ENCODE measurements at regions not wholly inside any gene's neighbourhood (a gene's known extent, or its start where the extent isn't known, plus 50 kb on each side); places are given as distances from the start of the nearest gene placed in this dataset.

DNA sequence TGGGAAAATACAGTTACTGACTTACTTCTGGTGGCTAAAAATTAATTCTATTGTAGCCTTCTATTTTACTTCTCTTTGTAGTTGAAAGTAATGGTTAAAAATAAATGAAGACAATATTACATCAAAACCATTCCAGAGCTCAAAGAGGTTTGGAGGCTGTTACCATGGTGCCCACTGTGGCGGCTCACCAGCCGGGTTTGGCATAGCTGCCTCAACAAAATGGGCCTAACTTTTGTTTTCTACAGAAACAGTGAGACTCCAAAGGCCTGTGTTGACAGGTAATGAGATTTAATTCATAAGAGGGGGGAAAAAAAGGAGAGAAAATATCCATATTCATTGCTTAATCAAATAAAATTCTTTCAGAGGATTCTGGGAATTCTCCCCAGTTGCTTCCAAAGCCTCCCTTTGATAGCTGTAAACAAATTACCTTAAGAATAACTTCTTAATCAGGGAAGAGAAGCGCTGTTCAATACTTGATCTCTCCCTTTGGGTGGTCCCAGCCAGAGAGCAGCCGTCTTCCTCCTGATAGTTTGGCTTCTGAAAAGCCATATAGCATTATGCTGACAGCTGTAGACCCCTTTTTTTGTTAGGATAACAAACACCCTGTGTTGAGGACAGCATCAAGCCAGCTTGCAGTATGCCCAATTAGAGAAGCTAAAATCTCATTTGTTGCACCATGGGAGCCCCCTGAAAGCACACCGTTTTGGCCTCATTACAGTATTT is 266.8 kb downstream of the NEDD1 start:
- no peak for DNase-seq (ENCODE audit: low read depth in 2 of 2, low spot score in 1 of 2)

DNA sequence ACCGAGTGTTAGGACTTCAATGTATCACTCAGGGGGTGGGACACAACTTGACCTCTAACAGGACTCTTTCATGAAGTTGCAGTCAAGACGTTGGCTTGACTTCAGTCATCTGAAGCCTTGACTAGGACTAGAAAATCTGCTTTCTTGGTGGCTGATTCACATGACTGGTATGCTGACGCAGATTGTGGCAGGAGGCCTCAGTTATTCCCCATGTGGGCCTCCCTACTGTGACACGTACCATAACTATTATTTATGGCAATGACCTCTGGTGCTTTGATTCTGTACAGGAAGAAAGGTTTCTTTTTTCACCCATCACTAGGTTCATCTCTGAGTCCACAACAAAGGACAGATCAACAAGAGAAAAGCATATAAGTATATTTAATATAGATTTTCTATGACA is 270.4 kb downstream of the NEDD1 start:
- no peak for DNase-seq (ENCODE audit: low read depth in 2 of 2, low spot score in 1 of 2)

DNA sequence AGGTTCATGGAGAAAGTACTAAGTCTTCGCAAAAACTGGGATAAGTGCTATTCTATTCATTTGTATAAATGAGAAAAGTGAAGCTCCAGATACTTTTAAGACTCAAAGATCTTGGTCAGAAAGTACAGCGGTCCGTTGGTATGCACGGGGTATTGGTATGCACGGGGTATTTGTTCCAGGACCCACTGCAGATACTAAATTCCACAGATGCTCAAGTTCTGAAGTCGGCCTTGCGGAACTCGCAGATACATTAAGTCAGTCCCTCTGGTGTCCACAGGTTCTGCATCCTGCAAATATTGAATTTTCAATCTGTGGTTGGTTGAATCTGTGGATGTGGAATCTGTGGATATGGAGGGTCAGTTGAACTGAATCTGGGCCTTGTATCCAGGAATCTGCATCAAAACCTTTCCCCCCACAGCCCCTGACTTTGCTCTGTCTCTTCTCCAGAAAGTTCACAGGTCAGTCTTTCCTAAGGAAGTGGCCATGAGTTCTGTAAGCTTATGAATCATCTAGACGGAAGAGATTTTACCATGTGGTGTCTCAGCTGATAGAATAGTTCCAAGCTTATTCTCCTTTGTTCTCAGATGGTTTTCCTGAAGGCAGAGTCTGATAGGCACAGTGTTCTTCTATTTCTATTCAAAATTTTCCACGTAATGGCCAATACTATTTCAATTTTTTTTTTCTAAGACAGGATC is 274.7 kb downstream of the NEDD1 start:
- DNase-seq (ENCODE audit: low read depth in 2 of 2, low spot score in 1 of 2), result no peak

DNA sequence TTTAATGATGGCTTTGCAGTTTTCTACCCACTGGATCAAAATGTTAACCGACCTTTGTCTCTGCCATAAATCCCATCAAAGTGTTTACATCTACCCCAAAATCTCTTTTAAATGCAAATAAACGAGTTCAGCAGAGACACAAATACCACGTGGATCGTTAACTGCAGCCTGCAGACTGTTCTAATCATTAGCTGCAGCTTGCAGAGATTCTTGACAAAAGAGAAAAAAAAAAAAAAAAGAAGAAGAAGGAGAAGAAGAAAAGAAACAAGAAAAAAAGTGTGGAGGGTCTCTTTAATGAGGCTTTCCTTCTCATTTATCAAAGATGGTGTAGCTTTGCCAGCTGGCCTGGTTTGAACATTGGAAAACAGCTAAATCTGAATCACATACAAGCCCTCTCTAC is 275.7 kb downstream of the NEDD1 start:
- DNase-seq (ENCODE audit: low read depth in 2 of 2, low spot score in 1 of 2), result no peak

DNA sequence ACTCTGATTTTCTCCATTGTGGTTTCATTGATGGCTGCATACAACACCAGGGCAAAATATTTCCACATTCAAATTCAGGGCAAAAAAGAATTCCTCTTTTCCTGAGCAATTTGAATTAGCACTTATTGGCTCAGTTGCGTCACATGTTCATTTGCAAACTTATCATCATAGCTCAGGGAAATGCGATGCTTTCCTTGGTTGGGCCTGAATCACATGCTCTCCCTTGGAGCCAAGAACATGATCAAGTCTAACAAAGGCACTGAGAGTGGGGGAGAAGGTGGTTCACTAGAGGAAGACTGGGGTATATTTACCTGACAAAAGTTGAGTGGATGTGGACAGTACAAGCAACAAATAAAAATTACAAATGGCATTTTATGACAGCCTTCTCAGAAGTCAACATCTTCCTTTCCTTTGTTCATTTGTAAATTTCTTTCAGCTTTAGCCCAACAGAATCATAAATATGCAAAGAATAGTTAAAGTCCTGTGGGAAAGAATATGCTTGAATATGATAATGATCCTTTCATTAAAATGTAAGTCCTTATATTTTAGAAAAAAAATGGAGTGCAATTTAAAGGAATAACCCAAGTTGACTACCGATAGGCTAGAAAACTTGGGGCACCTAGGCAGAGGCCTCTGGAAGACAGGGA is 277.2 kb downstream of the NEDD1 start:
- DNase-seq (ENCODE audit: low read depth in 2 of 2, low spot score in 1 of 2), result no peak

DNA sequence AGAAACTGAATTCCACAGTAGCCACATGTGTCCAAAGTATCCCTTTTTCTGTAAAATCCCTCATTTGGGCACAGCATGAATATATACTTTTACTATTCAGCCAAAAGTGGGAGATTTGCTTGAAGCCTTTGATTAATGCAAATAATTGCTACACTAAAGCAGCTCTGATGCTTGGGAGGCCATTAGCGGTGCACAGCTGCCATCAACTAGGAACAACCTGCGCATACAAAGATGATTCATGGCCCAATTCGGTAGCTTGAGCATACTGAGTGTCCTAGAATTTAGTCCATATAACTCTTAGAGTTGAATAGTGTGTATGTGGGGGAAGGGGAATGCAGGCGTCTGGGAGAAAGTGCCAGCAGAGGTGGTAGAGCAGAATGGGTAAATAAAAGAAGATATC is 277.0 kb upstream of the RMST start:
- DNase-seq (ENCODE audit: low read depth in 2 of 2, low spot score in 1 of 2), result no peak

DNA sequence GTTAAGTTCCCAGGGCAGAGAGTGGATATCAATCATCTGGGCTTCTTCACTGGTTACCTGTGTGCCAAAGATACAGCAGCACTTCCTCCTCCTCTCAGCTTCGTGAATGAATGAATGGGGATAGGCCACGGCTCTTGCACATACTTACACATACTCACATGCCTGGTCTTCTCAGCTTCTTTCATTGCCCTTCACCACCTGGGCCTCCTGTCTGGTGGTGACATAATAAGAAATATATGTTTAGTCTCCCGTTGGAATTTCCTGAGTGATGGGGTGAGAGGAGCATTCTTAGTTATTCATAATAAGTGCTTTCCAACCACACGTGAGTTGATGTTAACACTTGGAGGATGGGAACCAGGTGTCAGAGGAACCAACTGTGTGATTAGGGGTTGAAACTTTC is 268.1 kb upstream of the RMST start:
- DNase-seq (ENCODE audit: low read depth in 2 of 2, low spot score in 1 of 2), result no peak

DNA sequence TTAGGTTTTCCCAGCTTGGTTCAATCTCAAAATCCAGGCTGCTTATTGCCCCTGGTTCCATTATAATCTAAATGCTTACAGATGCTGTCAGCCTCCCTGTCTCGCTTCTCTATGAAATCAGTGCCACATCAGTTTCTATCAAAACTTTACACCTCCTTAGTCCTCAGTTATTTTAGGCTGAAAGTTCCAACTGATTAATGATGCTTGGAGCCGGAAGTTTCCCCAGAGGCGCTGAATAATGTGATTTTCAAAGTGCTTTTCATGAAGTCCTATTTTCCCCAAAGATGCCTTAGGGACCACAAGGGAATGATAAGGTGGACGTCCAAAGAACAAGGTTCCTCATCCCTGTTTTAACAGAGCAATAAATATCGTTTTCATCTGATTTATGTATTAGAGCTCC is 262.4 kb upstream of the RMST start:
- DNase-seq (ENCODE audit: low read depth in 2 of 2, low spot score in 1 of 2), result no peak

DNA sequence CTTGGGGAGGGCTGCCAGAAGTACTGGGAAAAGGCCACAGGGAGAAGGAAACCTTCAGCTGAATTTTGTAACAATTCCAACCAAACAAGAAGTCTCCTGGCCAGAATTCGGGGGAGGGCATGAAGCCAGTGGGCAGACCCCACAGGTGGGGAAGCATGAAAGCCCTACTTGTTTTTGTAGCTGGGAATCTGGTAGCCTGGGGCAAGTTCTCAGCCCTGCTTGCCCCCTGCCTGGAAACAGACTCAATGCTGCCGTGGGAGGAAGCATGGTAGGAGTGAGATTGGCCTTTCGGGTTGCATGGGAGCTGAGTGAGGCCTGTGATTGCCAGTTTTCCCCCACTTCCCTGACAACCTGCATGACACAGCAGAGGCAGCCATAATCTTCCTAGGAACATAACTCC is 259.2 kb upstream of the RMST start:
- no peak for DNase-seq (ENCODE audit: low read depth in 2 of 2, low spot score in 1 of 2)

DNA sequence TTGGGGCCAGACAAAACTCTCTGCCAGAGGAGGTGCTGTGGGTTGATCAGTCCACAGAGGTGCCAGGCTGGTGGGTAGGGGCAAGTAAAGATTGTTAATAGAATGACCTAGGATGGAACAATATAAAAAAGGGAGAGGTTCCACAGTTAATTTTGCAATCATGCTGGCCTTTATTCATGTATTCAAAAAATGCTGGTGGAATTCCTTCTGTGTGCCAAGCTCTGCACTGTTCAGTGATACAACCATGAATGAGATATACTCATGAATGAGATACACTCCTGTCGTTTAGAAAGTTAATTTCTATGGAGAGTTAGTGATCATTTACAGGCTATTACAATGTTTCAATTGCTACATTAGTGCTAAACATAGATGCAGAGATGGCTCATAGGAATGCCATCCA is 252.6 kb upstream of the RMST start:
- no peak for DNase-seq (ENCODE audit: low read depth in 2 of 2, low spot score in 1 of 2)

DNA sequence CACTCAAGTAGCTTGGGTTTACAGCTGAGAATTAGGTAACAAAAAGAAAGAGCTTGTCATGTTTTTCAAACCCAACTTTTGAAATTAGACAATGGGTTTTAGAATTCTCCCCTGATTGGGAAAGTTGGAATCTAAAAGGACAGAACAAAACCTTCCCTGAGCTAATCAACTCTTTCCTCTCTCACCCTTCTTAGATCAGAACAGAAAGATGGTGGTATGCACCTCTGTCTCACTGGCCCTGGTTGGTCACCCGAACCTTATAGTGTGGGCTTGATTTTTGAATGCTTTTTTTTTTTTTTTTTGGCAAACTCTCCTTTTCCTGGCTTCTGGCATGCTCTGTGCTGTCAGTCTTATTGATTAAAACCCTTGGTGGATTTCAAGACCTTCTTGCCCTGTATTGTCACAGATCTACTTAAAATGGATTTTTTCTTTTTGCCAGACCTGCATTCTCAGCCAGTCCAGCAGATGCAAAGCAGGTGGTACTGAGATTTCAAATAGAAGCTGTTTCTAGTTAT is 251.1 kb upstream of the RMST start:
- no peak for DNase-seq (ENCODE audit: low read depth in 2 of 2, low spot score in 1 of 2)

DNA sequence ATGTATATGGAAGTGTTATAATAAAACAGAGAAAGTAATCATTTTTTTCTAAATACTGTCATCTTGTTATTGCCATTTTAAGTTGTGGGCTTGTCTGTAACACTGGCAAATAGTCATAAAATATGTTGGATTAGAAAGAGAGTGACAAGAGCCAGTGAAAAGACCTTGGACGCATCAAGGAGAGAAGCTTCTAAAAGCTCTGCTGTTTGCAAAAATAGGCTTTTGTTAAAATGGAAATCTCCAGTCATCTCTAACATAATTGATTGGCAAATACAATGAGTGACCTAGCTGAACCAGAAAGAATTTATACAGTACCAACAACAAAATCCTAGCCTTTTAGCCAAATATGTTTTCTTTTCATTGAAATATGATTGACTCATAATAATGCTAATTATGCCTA is 245.8 kb upstream of the RMST start:
- no peak for DNase-seq (ENCODE audit: low read depth in 2 of 2, low spot score in 1 of 2)

DNA sequence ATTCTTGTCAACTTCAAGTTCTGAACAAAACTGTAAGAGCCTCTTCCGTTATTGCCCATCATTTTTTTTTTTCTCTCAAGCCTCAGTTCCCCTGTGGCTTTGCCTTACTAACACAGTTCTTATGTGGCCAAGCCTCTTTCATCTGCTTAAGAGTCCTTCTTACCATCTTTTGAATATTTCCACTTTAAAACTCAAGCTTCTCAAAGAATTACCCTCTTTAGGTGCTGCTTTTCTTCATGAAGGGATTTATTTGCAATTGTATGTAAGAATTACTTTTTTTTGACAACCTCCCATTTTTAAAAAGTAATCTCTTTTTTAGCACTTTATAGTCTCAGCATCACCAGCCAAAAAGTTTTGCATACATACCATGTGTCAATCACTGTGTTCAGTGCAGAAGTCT is 240.2 kb upstream of the RMST start:
- DNase-seq (ENCODE audit: low read depth in 2 of 2, low spot score in 1 of 2), result no peak

DNA sequence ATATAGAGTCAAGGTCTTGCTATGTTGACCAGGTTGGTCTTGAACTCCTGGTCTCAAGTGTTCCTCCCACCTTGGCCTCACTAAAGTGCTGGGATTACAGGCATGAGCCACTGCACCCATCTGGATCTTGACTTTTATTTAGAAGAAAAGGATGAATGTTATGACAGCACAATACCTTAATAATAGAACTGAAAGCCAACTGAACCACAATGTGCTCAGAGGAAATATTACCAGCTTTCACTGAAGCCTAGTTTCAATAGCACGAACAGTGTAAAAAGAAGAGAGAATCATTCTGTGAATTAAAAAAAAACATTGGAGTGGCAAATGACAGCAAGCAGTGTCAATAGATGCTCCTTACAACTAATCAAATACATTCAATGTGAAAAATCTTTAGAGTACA is 239.2 kb upstream of the RMST start:
- DNase-seq (ENCODE audit: low read depth in 2 of 2, low spot score in 1 of 2), result no peak

DNA sequence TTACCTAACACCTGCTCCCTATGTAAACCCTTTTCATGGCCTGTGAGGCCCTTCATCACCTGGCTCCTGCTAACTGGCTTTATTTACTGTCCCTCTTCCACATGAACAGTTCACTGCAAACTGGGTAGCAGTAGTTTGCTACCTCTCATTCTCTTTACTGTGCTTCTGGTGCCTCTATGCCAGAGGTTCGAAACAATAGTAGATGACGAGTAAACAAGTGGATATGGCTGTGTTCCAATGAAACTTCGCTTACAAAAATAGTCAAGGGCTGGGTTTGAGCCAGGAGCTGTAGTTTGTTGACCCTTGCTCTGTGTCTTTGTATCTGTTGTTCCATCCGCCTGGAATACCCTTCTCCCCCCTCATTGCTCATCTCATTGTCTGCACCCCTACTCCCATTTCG is 233.6 kb upstream of the RMST start:
- DNase-seq (ENCODE audit: low read depth in 2 of 2, low spot score in 1 of 2), result no peak

DNA sequence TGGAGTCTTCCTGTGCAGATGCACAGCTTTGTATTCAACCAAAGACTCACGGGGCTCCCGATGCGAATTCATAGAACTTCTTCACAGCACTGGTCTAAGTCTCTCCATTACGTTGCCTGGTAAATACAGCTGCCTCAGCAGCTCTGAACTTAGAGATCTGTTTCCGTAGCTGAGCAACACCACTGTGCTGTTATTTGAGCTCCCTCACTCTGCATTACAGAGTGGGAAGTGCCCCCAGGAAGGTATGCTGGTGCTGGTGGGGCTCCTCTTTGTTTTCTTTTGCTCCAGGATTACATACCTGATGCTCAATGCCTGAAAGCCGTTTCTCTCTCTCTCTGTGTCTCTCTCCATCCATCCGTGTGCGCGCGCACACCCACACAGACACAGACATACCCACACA is 227.5 kb upstream of the RMST start:
- DNase-seq (ENCODE audit: low read depth in 2 of 2, low spot score in 1 of 2), result no peak

DNA sequence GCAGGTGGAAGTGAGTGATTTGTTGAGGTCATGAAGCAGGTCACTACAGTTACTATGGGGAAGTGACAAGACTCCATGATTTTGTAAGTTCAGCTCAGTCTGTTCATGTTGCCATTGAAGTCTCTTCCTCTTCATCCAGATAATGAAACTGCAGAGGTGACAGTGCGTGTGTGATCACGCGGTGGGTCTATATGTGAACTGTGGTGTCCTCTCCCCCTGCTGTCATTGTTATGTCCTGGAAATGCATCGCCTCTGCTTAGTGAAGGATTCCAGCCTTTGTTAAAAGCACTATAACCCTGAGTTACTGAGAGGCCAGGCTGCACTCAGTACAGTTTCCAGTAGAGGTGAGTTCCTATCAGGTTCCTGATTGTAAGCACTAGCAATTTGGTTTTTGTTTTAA is 216.2 kb upstream of the RMST start:
- DNase-seq (ENCODE audit: low read depth in 2 of 2, low spot score in 1 of 2), result no peak

DNA sequence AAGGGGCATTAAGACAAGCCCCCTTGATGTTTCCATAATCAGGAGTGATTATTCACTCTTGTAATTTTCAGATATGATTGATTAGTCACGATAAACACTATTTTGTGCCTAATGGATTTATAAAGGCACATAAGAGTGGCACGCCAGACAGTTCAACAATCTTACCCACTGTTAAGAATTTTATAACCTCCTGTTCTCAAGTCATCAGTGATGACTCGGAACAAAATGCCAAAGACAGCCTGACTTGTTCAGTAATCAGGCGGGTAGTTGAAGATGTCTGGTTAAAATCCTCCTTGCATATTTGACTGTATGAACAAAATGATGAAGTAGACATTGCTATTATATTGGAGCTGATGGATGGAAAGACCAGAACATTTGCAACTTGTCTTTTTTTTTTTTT is 212.1 kb upstream of the RMST start:
- DNase-seq (ENCODE audit: low read depth in 2 of 2, low spot score in 1 of 2), result no peak

DNA sequence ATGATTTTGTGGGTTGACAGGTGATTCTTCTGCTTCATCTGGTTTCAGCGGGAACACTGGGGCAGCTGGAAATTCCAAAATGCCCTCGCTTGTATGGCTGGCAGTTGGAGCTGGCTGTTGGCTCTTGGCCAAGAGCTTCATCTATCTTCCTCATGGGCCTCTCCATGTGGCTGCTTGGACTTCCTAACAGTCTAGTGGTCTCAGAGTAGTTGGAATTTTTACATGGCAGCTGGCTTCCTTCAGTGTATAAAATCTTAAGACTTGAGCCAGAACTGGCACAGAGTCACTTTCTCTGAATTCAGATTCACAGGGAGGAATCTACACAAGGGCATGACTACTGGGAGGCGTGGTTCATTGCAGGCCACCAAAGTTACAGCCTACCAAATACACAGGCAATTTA is 204.9 kb upstream of the RMST start:
- DNase-seq (ENCODE audit: low read depth in 2 of 2, low spot score in 1 of 2), result no peak

DNA sequence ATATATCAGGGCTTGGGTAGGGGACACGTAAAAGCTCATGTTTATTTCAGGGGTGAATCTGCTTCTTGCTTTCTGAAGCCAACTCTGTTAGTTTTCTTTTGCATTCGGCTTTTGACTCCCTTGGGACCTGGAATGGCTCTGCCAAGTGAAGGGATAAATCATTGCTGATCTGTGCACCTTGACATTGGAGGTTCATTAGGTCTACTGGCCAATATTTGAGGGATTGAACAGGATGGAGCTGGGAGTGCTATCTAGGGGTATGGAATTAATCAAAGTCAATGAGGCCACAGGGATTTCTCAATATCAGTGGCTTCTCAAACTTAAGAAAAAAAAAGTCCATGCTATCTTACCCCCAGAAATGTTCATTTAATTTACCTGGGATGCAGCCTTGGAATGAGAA is 203.5 kb upstream of the RMST start:
- no peak for DNase-seq (ENCODE audit: low read depth in 2 of 2, low spot score in 1 of 2)

DNA sequence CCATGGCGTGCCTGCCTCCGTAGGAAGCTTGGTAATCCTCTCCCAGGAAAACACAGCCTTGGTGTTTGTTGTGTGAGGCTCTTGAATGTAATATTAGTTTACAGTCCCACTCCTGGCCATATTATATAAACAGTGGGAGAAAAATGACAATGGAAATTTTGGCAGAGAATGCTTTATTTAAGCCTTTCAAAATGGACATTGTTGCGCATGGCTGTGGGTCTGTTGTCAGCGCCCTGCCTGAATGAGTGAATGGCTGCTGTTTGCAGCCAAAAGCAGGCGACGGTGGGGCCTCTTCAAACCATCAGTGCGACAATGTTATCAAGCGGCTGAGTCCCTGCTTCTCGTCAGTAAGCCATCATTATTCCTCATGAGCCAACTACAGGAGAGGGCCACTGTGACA is 201.8 kb upstream of the RMST start:
- DNase-seq (ENCODE audit: low read depth in 2 of 2, low spot score in 1 of 2), result no peak

DNA sequence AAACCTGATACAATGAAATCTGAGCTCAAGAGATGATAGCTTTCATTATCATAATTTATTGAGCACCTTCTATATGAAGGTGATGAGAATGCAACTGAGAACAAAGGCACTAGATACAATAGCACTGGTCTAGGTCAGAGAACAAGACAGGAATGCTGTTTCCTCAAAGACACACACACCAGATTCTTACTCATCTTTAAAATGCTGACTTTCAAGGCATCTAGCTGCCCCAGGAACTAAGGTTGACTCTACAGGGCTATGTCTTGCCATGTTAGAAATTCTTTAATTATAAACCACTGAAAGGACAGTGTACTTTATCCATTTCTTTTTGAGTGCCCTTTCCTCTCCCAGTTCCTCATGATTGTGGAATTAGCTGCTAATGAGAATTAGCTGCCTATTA is 195.4 kb upstream of the RMST start:
- no peak for DNase-seq (ENCODE audit: low read depth in 2 of 2, low spot score in 1 of 2)

Measured in stimulated activated CD8-positive, alpha-beta memory T cell treated with anti-CD3 and anti-CD28 coated beads, Interleukin-4, amount 100 ng/mL, for 1 hour (primary cell).